H9 (cell line): ENCODE measurements at regions not wholly inside any gene's neighbourhood (a gene's known extent, or its start where the extent isn't known, plus 50 kb on each side); places are given as distances from the start of the nearest gene placed in this dataset.

Experiments used
- DNase-seq: peaks from one replicate; pipeline ENCODE4 v3.0.0-alpha.2; 2017
- H2AFZ ChIP-seq: one replicate; pipeline ENCODE4 v1.6.1; 2013; ENCODE audit warnings: mild to moderate bottlenecking, low read length, control low read depth, moderate library complexity
- H2AK5ac ChIP-seq: 2 replicates; pipeline ENCODE4 v1.6.1; 2013; ENCODE audit warnings: low read length, control low read depth, mixed read lengths; ENCODE audit not compliant: insufficient read length
- H2BK120ac ChIP-seq: one replicate; pipeline ENCODE4 v1.6.1; 2013; ENCODE audit warnings: low read depth, mild to moderate bottlenecking, low read length, control low read depth, inconsistent platforms; ENCODE audit not compliant: poor library complexity, severe bottlenecking
- H2BK12ac ChIP-seq: 2 replicates; pipeline ENCODE4 v1.6.1; 2013; ENCODE audit warnings: low read length, control low read depth, mixed read lengths, low read depth; ENCODE audit not compliant: insufficient read length
- H2BK15ac ChIP-seq: 2 replicates; pipeline ENCODE4 v1.6.1; 2013; ENCODE audit warnings: low read depth, low read length, control low read depth
- H2BK20ac ChIP-seq: one replicate; pipeline ENCODE4 v1.6.1; 2013; ENCODE audit warnings: low read depth, mild to moderate bottlenecking, low read length, control low read depth, inconsistent platforms; ENCODE audit not compliant: poor library complexity, severe bottlenecking
- H2BK5ac ChIP-seq: 2 replicates; pipeline ENCODE4 v1.6.1; 2013; ENCODE audit warnings: low read length, control low read depth, mixed read lengths; ENCODE audit not compliant: insufficient read length
- H3K14ac ChIP-seq: 2 replicates; pipeline ENCODE4 v1.6.1; 2013; ENCODE audit warnings: low read length, control low read depth; ENCODE audit not compliant: insufficient read depth
- H3K18ac ChIP-seq: 2 replicates; pipeline ENCODE4 v1.6.1; 2013; ENCODE audit warnings: low read depth, mild to moderate bottlenecking, mixed read lengths, low read length, control low read depth; ENCODE audit not compliant: insufficient read length
- H3K23ac ChIP-seq: 2 replicates; pipeline ENCODE4 v1.6.1; 2013; ENCODE audit warnings: low read length, control low read depth, mixed read lengths, low read depth; ENCODE audit not compliant: insufficient read length
- H3K23me2 ChIP-seq: 2 replicates; pipeline ENCODE4 v1.6.1; 2013; ENCODE audit warnings: low read depth, mild to moderate bottlenecking, mixed read lengths, low read length, control low read depth; ENCODE audit not compliant: insufficient read length, poor library complexity, severe bottlenecking
- H3K27ac ChIP-seq: 2 replicates; pipeline ENCODE4 v1.5.1; 2013; ENCODE audit warnings: low read length, control low read depth, mixed read lengths, low read depth; ENCODE audit not compliant: insufficient read length
- H3K27me3 ChIP-seq: 2 replicates; pipeline ENCODE4 v1.6.1; 2013; ENCODE audit warnings: low read length, control low read depth, inconsistent platforms; ENCODE audit not compliant: insufficient read depth
- H3K4ac ChIP-seq: 2 replicates; pipeline ENCODE4 v1.6.1; 2013; ENCODE audit warnings: low read depth, mild to moderate bottlenecking, control low read depth, inconsistent platforms, low read length, moderate library complexity
- H3K4me1 ChIP-seq: 2 replicates; pipeline ENCODE4 v1.6.1; 2013; ENCODE audit warnings: low read length, control low read depth, inconsistent platforms; ENCODE audit not compliant: insufficient read depth
- H3K4me2 ChIP-seq: 2 replicates; pipeline ENCODE4 v1.6.1; 2013; ENCODE audit warnings: low read length, control low read depth, mixed read lengths; ENCODE audit not compliant: insufficient read length, insufficient read depth
- H3K56ac ChIP-seq: 2 replicates; pipeline ENCODE4 v1.6.1; 2013; ENCODE audit warnings: low read depth, mild to moderate bottlenecking, mixed read lengths, low read length, control low read depth; ENCODE audit not compliant: insufficient read length
- H3K79me1 ChIP-seq: 2 replicates; pipeline ENCODE4 v1.6.1; 2013; ENCODE audit warnings: low read depth, mild to moderate bottlenecking, moderate library complexity, low read length, control low read depth, inconsistent platforms; ENCODE audit not compliant: insufficient read depth, poor library complexity, severe bottlenecking
- H3K79me2 ChIP-seq: 2 replicates; pipeline ENCODE4 v1.6.1; 2013; ENCODE audit warnings: low read length, control low read depth, inconsistent platforms; ENCODE audit not compliant: insufficient read depth
- H3K9ac ChIP-seq: 2 replicates; pipeline ENCODE4 v1.6.1; 2013; ENCODE audit warnings: low read length, control low read depth, mixed read lengths; ENCODE audit not compliant: insufficient read length; ENCODE audit errors: extremely low read depth
- H3K9me3 ChIP-seq: one replicate; pipeline ENCODE4 v1.6.1; 2013; ENCODE audit warnings: low read depth, low read length, inconsistent platforms; ENCODE audit not compliant: control insufficient read depth
- H3T11ph ChIP-seq: one replicate; pipeline ENCODE4 v1.6.1; 2013; ENCODE audit warnings: mild to moderate bottlenecking, low read length, control low read depth, inconsistent platforms
- H4K20me1 ChIP-seq: one replicate; pipeline ENCODE4 v1.6.1; 2013; ENCODE audit not compliant: control insufficient read depth, insufficient read length, insufficient read depth
- H4K5ac ChIP-seq: 2 replicates; pipeline ENCODE4 v1.6.1; 2013; ENCODE audit warnings: low read depth, mild to moderate bottlenecking, mixed read lengths, low read length, control low read depth; ENCODE audit not compliant: insufficient read length
- H4K8ac ChIP-seq: replicated peaks from 2 replicates; pipeline ENCODE4 v1.6.1; 2013; ENCODE audit warnings: low read length, control low read depth, mixed read lengths, low read depth; ENCODE audit not compliant: insufficient read length
- H4K91ac ChIP-seq: 2 replicates; pipeline ENCODE4 v1.6.1; 2013; ENCODE audit warnings: low read depth, mild to moderate bottlenecking, moderate library complexity, mixed read lengths, low read length, control low read depth; ENCODE audit not compliant: insufficient read length
- H3K27ac Mint-ChIP-seq, 3 experiments: 2 replicates in 2 of 3; 3 replicates in 1 of 3; pipeline ENCODE4 v1.8.0; 2020 to 2021; ENCODE audit warnings: mixed read lengths in 3 of 3, mild to moderate bottlenecking in 1 of 3, moderate library complexity in 1 of 3
- H3K27me3 Mint-ChIP-seq: 2 replicates; pipeline ENCODE4 v1.8.0; 2021; ENCODE audit warnings: low read depth, mild to moderate bottlenecking, moderate library complexity, mixed read lengths
- H3K36me3 Mint-ChIP-seq, 3 experiments: 2 replicates in 2 of 3; 3 replicates in 1 of 3; pipeline ENCODE4 v1.8.0; 2020 to 2021; ENCODE audit warnings: low read depth in 3 of 3, mixed read lengths in 3 of 3; ENCODE audit not compliant: insufficient read depth in 1 of 3
- H3K4me1 Mint-ChIP-seq, 2 experiments: 2 replicates each; pipeline ENCODE4 v1.8.0; 2020; ENCODE audit warnings: mixed read lengths in 2 of 2
- H3K4me3 Mint-ChIP-seq, 2 experiments: 2 replicates in 1 of 2; 3 replicates in 1 of 2; pipeline ENCODE4 v1.8.0; 2020 to 2021; ENCODE audit warnings: mild to moderate bottlenecking in 2 of 2, mixed read lengths in 2 of 2, moderate library complexity in 1 of 2
- H3K9me3 Mint-ChIP-seq, 2 experiments: 2 replicates in 1 of 2; 3 replicates in 1 of 2; pipeline ENCODE4 v1.8.0; 2020; ENCODE audit warnings: mild to moderate bottlenecking in 2 of 2, mixed read lengths in 2 of 2, moderate library complexity in 1 of 2
- WGBS: extraction: QIAGEN DNeasy Blood & Tissue Kit; methylation state at CpG from one replicate; pipeline ENCODE4 v1.1.7; 2013; ENCODE audit warnings: missing lambda C conversion rate, low lambda C conversion rate, mixed read lengths; ENCODE audit not compliant: insufficient read length; ENCODE audit errors: extremely low coverage; 5-methylcytosine and 5-hydroxymethylcytosine counted together
- TF ChIP-seq, protein P1 (sequence below): fragments of 200-600 bp; sonication (generic); conservative IDR thresholded peaks from 3 replicates; pipeline ENCODE4 v1.8.0; 2021; ENCODE audit warnings: antibody characterized with exemption, mild to moderate bottlenecking

DNA sequence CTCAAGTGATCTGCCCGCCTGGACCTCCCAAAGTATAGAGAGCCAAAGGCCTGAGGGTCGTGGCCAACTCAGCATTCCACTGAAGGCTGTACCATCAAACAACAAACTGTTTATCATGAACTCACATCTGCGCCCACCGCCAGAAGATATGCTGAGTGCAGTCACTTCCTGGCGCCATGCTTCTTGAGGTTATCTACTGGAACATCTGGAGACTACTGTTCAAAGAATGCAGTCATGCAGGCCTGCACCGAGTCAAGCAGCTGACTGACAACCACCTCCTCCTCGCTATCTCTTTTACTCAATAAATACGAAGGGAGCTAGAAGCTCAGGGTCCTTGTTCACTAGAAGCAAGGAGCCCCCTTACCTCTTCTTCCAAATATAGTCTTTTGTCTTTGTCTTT lies 473.9 kb upstream of the EEF2KMT start:
- no peak overlapping the region for H4K5ac ChIP-seq
- DNase-seq = no peak
- no peak overlapping the region for H3K18ac ChIP-seq
- no peak overlapping the region for H2BK120ac ChIP-seq
- H3K9me3 ChIP-seq = no peaks in the 10 kb centered on the region
- no peak overlapping the region for H2AFZ ChIP-seq
- WGBS = no CpG with 5 or more reads among the region's 8 CpGs
- H4K20me1 ChIP-seq = no peaks in the 10 kb centered on the region
- TF ChIP-seq, protein P1, sequence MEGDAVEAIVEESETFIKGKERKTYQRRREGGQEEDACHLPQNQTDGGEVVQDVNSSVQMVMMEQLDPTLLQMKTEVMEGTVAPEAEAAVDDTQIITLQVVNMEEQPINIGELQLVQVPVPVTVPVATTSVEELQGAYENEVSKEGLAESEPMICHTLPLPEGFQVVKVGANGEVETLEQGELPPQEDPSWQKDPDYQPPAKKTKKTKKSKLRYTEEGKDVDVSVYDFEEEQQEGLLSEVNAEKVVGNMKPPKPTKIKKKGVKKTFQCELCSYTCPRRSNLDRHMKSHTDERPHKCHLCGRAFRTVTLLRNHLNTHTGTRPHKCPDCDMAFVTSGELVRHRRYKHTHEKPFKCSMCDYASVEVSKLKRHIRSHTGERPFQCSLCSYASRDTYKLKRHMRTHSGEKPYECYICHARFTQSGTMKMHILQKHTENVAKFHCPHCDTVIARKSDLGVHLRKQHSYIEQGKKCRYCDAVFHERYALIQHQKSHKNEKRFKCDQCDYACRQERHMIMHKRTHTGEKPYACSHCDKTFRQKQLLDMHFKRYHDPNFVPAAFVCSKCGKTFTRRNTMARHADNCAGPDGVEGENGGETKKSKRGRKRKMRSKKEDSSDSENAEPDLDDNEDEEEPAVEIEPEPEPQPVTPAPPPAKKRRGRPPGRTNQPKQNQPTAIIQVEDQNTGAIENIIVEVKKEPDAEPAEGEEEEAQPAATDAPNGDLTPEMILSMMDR = no peak
- H3K4me1 ChIP-seq = no peaks in the 10 kb centered on the region
- H3K56ac ChIP-seq = no peak overlapping the region
- no peak overlapping the region for H3K23ac ChIP-seq
- H3K9me3 Mint-ChIP-seq = peaks cover 0 to 2% of the 10 kb centered on the region in 2 experiments; a peak in 2 of 5 replicates
- H2AK5ac ChIP-seq = no peak overlapping the region
- peaks cover 3% of the 10 kb centered on the region for H3K27me3 Mint-ChIP-seq
- no peak overlapping the region for H4K8ac ChIP-seq
- no peaks in the 10 kb centered on the region for H3K79me2 ChIP-seq
- no peak overlapping the region for H3K27ac ChIP-seq
- H2BK5ac ChIP-seq = no peak overlapping the region
- H3K23me2 ChIP-seq = no peaks in the 10 kb centered on the region
- no peak overlapping the region for H3K4ac ChIP-seq
- no peak overlapping the region for H4K91ac ChIP-seq
- no peaks in the 10 kb centered on the region for H3K27me3 ChIP-seq
- no peak overlapping the region for H3T11ph ChIP-seq
- no peak overlapping the region for H2BK15ac ChIP-seq
- no peak overlapping the region for H3K4me2 ChIP-seq
- H3K36me3 Mint-ChIP-seq = peaks cover 0 to 3% (median 0%) of the 10 kb centered on the region in 3 experiments; a peak in 3 of 7 replicates
- H3K4me1 Mint-ChIP-seq = peaks cover 5 to 11% of the 10 kb centered on the region in 2 experiments; a peak in 3 of 4 replicates
- H3K4me3 Mint-ChIP-seq = no peak overlapping the region
- H3K14ac ChIP-seq = no peak overlapping the region
- no peak overlapping the region for H2BK12ac ChIP-seq
- no peak overlapping the region for H3K27ac Mint-ChIP-seq
- H2BK20ac ChIP-seq = no peak overlapping the region
- H3K79me1 ChIP-seq = no peaks in the 10 kb centered on the region
- H3K9ac ChIP-seq = no peak overlapping the region
